ENCODE measurements at regions not wholly inside any gene's neighbourhood (a gene's known extent, or its start where the extent isn't known, plus 50 kb on each side); places are given as distances from the start of the nearest gene placed in this dataset.

DNA sequence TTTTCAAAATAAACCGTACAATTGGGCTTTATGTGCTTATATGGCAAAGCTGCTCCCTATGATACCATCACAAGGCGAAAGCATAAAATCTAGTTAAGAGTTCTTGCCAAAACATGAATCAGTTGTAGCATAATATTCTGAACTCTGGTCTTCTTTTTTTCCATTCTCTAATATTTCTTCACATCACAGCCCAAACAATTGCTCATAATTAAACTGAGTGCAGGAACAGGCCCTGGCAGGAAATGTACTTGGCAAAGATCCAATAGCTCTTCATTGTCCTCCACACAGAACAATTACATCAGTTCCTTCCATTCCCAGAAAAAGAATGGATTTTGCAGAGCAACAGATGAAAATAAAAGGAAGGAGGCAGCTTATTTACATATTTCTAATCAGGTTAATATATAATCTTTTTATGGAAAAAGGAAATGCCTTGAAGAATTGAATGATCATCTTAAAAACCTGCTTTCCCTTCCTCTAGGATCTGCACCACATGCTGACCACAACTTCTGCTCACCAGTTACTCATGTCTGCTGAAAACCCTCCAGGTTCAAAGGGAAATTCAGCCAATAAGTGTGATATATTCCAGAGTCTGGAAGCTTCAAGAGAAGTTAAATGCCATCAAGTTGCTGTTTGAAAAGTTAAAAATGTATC, 123.3 kb upstream of the COL21A1 start:
- Histone ChIP-seq H3K79me2 (ENCODE audit: control insufficient read depth, insufficient read depth, low read length, poor library complexity) (no peaks in the 10 kb centered on the region), H3K36me3 (ENCODE audit: control insufficient read depth in 1 of 2, insufficient read depth in 2 of 2, low read length in 2 of 2) (no peaks in the 10 kb centered on the region)

DNA sequence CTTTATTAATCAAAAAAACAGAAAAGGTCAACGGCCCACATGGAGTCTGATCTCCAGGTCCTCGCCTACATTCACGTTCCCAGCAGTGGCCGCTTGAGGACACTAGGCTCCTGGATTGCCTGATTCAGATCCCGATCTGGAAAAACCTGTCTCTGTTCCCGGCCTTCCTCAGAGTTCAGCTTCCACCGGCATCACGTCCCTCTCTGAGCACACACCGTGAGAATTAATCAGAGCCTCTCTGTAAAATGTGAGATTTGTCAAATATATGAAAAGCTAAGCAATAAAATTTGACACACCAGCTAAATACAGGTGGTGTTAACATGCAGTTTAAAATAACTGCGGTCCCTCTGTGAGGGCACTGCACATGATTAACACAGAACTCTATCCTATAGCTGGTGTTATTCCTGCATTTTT, 122.8 kb upstream of the COL21A1 start:
- Histone ChIP-seq H3K27ac (ENCODE audit: low read depth, low read length) (no peak overlapping the region), H4K8ac (ENCODE audit: low read depth, low read length) (no peak overlapping the region), H3K4me1 (ENCODE audit: control insufficient read depth in 1 of 2, insufficient read depth in 2 of 2, low read length in 2 of 2) (peaks cover 0 to 12% of the 10 kb centered on the region in 2 experiments), H3K36me3 (ENCODE audit: control insufficient read depth in 1 of 2, insufficient read depth in 2 of 2, low read length in 2 of 2) (no peaks in the 10 kb centered on the region), H3K23ac (ENCODE audit: low read length) (no peak overlapping the region), H2AK5ac (ENCODE audit: low read length) (no peak overlapping the region), H4K12ac (ENCODE audit: low read depth, low read length) (no peak overlapping the region), H3K9me3 (ENCODE audit: insufficient read depth, low read depth, low read length) (peaks cover 2% of the 10 kb centered on the region), H3K4ac (ENCODE audit: low read depth, low read length) (no peak overlapping the region), H2BK5ac (ENCODE audit: low read depth, low read length, poor library complexity) (no peak overlapping the region), H2BK12ac (ENCODE audit: low read length) (no peak overlapping the region), H3K14ac (ENCODE audit: low read length) (no peak overlapping the region), H4K91ac (ENCODE audit: low read depth, low read length) (no peak overlapping the region), H2BK120ac (ENCODE audit: insufficient read depth, low read length, poor library complexity) (no peak overlapping the region), H2AFZ (ENCODE audit: insufficient read depth, low read length, poor library complexity) (no peak overlapping the region), H3K79me2 (ENCODE audit: control insufficient read depth, insufficient read depth, low read length, poor library complexity) (no peaks in the 10 kb centered on the region), H3K27me3 (ENCODE audit: insufficient read depth, low read length) (no peaks in the 10 kb centered on the region), H3K4me3 (ENCODE audit: low read depth, low read length) (no peak overlapping the region), H3K79me1 (ENCODE audit: low read length) (peaks cover 6% of the 10 kb centered on the region), H3K18ac (ENCODE audit: low read length) (no peak overlapping the region), H3K9ac (ENCODE audit: low read length) (no peak overlapping the region), H3K4me2 (ENCODE audit: low read length) (peak overlapping the region; percentile 28)
- WGBS (ENCODE audit: extremely low coverage, insufficient coverage, insufficient read length), result no CpG with 5 or more reads among the region's 10 CpGs
- peak; percentile 82 to 92 for DNase-seq

More for the DNA sequence above, 123.3 kb upstream of the COL21A1 start:
- no peak overlapping the region for H4K8ac ChIP-seq (ENCODE audit: low read depth, low read length)
- H3K23ac ChIP-seq (ENCODE audit: low read length), result no peak overlapping the region
- H2BK120ac ChIP-seq (ENCODE audit: insufficient read depth, low read length, poor library complexity), result no peak overlapping the region
- H2AK5ac ChIP-seq (ENCODE audit: low read length), result no peak overlapping the region
- H3K4me3 ChIP-seq (ENCODE audit: low read depth, low read length), result no peak overlapping the region
- no peaks in the 10 kb centered on the region for H3K27me3 ChIP-seq (ENCODE audit: insufficient read depth, low read length)
- no peak overlapping the region for H4K91ac ChIP-seq (ENCODE audit: low read depth, low read length)
- H3K4me1 ChIP-seq (ENCODE audit: control insufficient read depth in 1 of 2, insufficient read depth in 2 of 2, low read length in 2 of 2), result peaks cover 0 to 10% of the 10 kb centered on the region in 2 experiments
- H3K18ac ChIP-seq (ENCODE audit: low read length), result no peak overlapping the region
- H3K9ac ChIP-seq (ENCODE audit: low read length), result no peak overlapping the region
- H3K27ac ChIP-seq (ENCODE audit: low read depth, low read length), result no peak overlapping the region
- no peak overlapping the region for H3K4me2 ChIP-seq (ENCODE audit: low read length)
- H2BK12ac ChIP-seq (ENCODE audit: low read length), result no peak overlapping the region
- no peak overlapping the region for H2BK5ac ChIP-seq (ENCODE audit: low read depth, low read length, poor library complexity)
- no peak overlapping the region for H3K14ac ChIP-seq (ENCODE audit: low read length)
- H3K9me3 ChIP-seq (ENCODE audit: insufficient read depth, low read depth, low read length), result peaks cover 2% of the 10 kb centered on the region
- H2AFZ ChIP-seq (ENCODE audit: insufficient read depth, low read length, poor library complexity), result no peak overlapping the region
- H3K4ac ChIP-seq (ENCODE audit: low read depth, low read length), result no peak overlapping the region
- DNase-seq, result peak in 1 of 2 donors; percentile 10
- no CpG with 5 or more reads among the region's 2 CpGs for WGBS (ENCODE audit: extremely low coverage, insufficient coverage, insufficient read length)
- peaks cover 6% of the 10 kb centered on the region for H3K79me1 ChIP-seq (ENCODE audit: low read length)
- no peak overlapping the region for H4K12ac ChIP-seq (ENCODE audit: low read depth, low read length)

- H3K4ac ChIP-seq (ENCODE audit: low read depth, low read length), result no peak overlapping the region
- H3K79me1 ChIP-seq (ENCODE audit: low read length), result peaks cover 10% of the 10 kb centered on the region
- H3K36me3 ChIP-seq (ENCODE audit: control insufficient read depth in 1 of 2, insufficient read depth in 2 of 2, low read length in 2 of 2), result no peaks in the 10 kb centered on the region
- H3K4me3 ChIP-seq (ENCODE audit: low read depth, low read length), result no peak overlapping the region
- no peak overlapping the region for H3K18ac ChIP-seq (ENCODE audit: low read length)
- no peak overlapping the region for H4K8ac ChIP-seq (ENCODE audit: low read depth, low read length)
- H2BK12ac ChIP-seq (ENCODE audit: low read length), result no peak overlapping the region
- H4K12ac ChIP-seq (ENCODE audit: low read depth, low read length), result no peak overlapping the region
- H3K23ac ChIP-seq (ENCODE audit: low read length), result no peak overlapping the region
- no peak for DNase-seq
- H2AK5ac ChIP-seq (ENCODE audit: low read length), result no peak overlapping the region
- H2BK5ac ChIP-seq (ENCODE audit: low read depth, low read length, poor library complexity), result no peak overlapping the region
- no peak overlapping the region for H3K9ac ChIP-seq (ENCODE audit: low read length)
- peaks cover 2% of the 10 kb centered on the region for H3K9me3 ChIP-seq (ENCODE audit: insufficient read depth, low read depth, low read length)
- no peak overlapping the region for H3K4me2 ChIP-seq (ENCODE audit: low read length)
- H2BK120ac ChIP-seq (ENCODE audit: insufficient read depth, low read length, poor library complexity), result no peak overlapping the region
- no CpG with 5 or more reads among the region's 3 CpGs for WGBS (ENCODE audit: extremely low coverage, insufficient coverage, insufficient read length)
- H3K4me1 ChIP-seq (ENCODE audit: control insufficient read depth in 1 of 2, insufficient read depth in 2 of 2, low read length in 2 of 2), result peaks cover 5 to 20% of the 10 kb centered on the region in 2 experiments
- H3K14ac ChIP-seq (ENCODE audit: low read length), result no peak overlapping the region
- H2AFZ ChIP-seq (ENCODE audit: insufficient read depth, low read length, poor library complexity), result no peak overlapping the region
- no peaks in the 10 kb centered on the region for H3K27me3 ChIP-seq (ENCODE audit: insufficient read depth, low read length)
- no peak overlapping the region for H4K91ac ChIP-seq (ENCODE audit: low read depth, low read length)
- no peaks in the 10 kb centered on the region for H3K79me2 ChIP-seq (ENCODE audit: control insufficient read depth, insufficient read depth, low read length, poor library complexity)
- no peak overlapping the region for H3K27ac ChIP-seq (ENCODE audit: low read depth, low read length)
Measured at GRCh38 chr6:56368491-56368890, 121.1 kb upstream of the COL21A1 start.

DNA sequence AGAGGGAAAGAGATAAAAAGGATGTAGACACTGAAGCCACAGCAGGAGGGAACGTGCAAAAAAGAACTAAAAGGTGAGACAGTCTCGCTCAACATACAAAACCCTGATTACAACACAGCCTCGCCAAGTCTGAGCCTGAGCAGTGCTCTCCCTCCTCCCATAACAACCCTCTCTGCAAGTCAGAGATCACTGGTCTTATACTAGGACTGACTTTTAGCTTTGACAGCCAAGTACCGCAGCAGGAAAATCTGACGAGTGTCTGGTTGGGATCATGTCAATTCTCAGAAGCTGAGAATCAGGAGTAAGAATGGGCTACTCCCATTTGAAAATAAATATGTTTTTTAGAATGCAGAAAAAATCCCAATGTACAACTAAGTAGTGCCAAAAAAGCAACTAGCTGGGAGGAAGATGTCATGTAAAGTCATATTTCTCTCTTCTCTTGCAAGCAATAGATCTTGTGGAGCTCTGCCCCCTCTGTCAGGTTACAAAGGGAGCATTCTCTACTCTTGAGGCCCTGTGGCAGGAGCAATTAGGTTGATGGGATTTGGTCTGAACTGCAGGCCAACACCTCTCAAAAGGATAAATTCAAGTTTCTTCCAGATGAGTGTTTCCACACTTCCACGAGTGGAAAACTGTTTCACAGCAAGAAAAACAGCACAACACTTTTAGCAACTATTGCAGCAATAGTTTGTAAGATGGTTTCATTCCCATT, 118.9 kb upstream of the COL21A1 start:
- H3K4me3 ChIP-seq (ENCODE audit: low read depth, low read length), result no peak overlapping the region
- H3K4ac ChIP-seq (ENCODE audit: low read depth, low read length), result no peak overlapping the region
- peak overlapping the region; percentile 72 for H2BK12ac ChIP-seq (ENCODE audit: low read length)
- no peak overlapping the region for H3K4me2 ChIP-seq (ENCODE audit: low read length)
- no peak overlapping the region for H3K23ac ChIP-seq (ENCODE audit: low read length)
- no peaks in the 10 kb centered on the region for H3K36me3 ChIP-seq (ENCODE audit: control insufficient read depth in 1 of 2, insufficient read depth in 2 of 2, low read length in 2 of 2)
- no peak overlapping the region for H2AFZ ChIP-seq (ENCODE audit: insufficient read depth, low read length, poor library complexity)
- H3K18ac ChIP-seq (ENCODE audit: low read length), result no peak overlapping the region
- peak overlapping the region; percentile 32 for H4K91ac ChIP-seq (ENCODE audit: low read depth, low read length)
- no peak for DNase-seq
- no peak overlapping the region for H3K9ac ChIP-seq (ENCODE audit: low read length)
- H4K12ac ChIP-seq (ENCODE audit: low read depth, low read length), result no peak overlapping the region
- H4K8ac ChIP-seq (ENCODE audit: low read depth, low read length), result no peak overlapping the region
- WGBS (ENCODE audit: extremely low coverage, insufficient coverage, insufficient read length), result no CpG with 5 or more reads among the region's 6 CpGs
- no peaks in the 10 kb centered on the region for H3K79me2 ChIP-seq (ENCODE audit: control insufficient read depth, insufficient read depth, low read length, poor library complexity)
- H2AK5ac ChIP-seq (ENCODE audit: low read length), result no peak overlapping the region
- H3K4me1 ChIP-seq (ENCODE audit: control insufficient read depth in 1 of 2, insufficient read depth in 2 of 2, low read length in 2 of 2), result peaks cover 5 to 29% of the 10 kb centered on the region in 2 experiments
- peak overlapping the region; percentile 44 for H2BK5ac ChIP-seq (ENCODE audit: low read depth, low read length, poor library complexity)
- H2BK120ac ChIP-seq (ENCODE audit: insufficient read depth, low read length, poor library complexity), result peak overlapping the region; percentile 62
- no peaks in the 10 kb centered on the region for H3K9me3 ChIP-seq (ENCODE audit: insufficient read depth, low read depth, low read length)
- H3K27ac ChIP-seq (ENCODE audit: low read depth, low read length), result peak overlapping the region; percentile 66
- no peak overlapping the region for H3K14ac ChIP-seq (ENCODE audit: low read length)
- H3K79me1 ChIP-seq (ENCODE audit: low read length), result peaks cover 11% of the 10 kb centered on the region
- no peaks in the 10 kb centered on the region for H3K27me3 ChIP-seq (ENCODE audit: insufficient read depth, low read length)
